NCI-H2107 (cell line): ENCODE measurements at regions not wholly inside any gene's neighbourhood (a gene's known extent, or its start where the extent isn't known, plus 50 kb on each side); places are given as distances from the start of the nearest gene placed in this dataset.
"Not testable (repeated sequence)": the region's sequence is repeated elsewhere in the genome, so short reads cannot be mapped to it uniquely, and the experiment has no call there.

Source experiments
- DNase-seq: peaks from one replicate; lab custom pipeline; 2025; lab: John Stamatoyannopoulos, UW

DNA sequence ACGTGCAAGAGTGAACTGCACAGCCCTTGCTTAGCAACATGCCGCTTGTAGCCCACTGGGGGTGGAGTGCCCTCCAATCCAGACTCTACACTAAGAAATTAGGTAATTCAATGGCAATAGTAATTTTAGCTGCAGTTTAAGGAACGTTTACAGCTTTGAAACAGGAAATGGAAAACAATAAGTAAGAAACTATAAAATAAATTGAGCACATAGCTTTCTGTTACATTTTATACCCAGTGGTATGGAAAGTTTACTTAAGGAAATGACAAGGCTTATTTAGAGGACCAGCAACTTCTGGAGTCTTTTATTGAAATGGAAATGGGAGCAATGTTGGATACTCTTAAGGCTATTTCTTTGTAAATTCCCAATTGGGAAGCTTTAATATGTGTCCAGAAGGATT lies 373.2 kb downstream of the KCNRG start:
- DNase-seq, result no peak

DNA sequence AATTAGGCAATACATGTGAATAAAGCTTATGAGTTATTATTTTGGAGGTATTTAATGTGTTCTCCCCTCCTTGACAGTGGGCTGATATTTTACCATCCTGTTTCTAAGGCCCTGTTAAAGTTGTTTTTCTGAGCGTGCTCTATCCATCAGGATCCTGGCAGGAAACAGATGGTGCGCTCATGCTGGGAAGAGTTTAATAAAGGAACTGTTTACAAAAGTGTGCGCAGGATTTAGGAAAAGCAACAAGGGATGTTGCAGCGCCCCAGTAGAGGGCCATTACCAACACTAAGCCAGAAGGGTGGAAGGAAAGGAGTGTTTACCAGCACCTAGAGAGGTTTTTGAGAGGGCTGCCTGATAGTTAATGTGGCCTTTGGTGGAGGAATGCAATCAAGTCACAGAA lies 374.5 kb downstream of the KCNRG start:
- DNase-seq, result peak; percentile 34

DNA sequence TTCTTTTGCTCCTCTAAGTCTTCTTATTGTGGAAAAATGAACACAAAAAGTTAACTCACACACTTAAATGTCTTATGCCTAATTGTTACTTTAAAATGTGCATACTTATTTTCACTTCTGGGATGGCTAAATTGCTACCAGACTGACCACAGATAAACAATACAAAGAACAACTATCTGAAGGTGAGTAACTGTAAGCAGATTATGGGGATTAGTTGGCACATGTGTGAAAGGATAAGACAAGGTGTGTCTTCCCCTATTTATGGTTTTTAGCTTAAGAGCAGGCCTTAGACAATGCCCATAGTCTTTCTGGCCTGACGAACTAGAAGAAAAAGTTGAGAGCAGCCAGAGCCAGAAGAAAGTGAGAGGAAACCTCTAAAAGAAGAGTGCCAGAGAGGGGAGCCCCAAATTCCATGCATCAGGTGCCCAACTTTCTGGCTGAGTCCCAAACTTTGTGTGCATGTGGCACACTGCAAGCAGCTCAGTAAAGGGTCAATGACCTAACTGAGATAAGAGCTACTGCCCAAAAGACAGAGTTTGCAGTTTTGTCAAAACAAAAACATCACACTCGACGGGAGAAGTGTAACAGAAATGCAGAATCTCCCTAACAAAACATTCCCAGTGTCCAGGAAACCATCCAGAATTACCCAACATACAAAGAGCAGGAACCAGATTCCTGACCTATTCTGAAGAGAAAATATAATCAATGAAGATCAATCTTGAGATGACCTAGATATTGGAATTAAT lies 375.4 kb downstream of the KCNRG start:
- no peak for DNase-seq

DNA sequence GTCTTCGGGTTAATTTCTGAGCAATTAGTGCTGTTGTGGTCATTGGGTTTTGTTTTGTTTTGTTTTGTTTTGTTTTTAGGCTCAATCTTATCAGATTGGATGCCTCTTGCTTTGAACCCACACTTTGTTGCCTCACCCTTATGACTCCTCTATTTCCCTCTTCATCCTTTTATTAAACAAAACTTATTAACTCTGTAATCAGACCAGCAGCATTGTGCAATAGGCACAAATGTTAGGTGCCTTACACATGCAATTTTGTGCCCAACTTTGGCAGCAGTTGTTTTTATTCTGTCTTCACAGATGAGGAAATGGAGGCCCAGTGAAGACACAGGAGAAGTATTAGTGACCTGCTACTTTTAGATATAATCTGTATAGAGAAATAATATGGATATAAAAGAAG lies 377.7 kb downstream of the KCNRG start:
- no peak for DNase-seq

DNA sequence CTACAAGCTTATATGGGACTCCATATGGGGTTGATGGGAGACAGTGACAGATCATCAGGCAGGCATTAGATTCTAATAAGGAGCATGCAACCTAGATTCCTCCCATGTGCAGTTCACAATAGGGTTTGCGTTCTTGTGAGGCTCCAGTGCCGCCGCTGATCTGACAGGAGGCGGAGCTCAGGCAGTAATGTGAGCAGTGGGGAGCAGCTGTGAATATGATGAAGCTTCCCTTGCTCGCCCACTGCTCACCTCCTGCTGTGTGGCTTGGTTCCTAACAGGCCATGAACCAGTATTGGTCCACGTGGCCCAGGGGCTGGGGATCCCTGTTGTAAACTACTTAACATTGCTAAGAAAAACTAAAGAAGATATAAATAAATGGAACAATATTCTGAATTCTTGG lies 378.4 kb downstream of the KCNRG start:
- DNase-seq, result peak; percentile 47

DNA sequence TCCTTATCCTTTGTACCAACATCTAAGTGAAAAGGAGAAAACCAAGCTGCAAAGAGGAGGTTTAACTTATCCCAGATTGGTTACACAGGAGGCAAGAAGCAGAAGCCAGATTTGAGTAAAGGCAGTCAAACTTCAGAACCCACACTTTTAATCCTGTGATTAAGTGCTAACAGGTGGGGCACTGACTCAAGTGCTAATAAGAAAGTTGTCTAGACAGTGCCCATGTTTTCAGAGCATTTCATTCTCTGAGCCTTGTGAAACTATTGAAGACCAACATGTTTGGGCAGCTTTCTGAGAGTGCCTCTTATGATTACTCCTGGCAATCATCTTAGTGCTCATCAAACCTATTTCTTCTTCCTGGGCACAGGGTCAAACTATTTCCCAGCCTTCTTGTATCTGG lies 380.8 kb downstream of the KCNRG start:
- DNase-seq, result no peak

DNA sequence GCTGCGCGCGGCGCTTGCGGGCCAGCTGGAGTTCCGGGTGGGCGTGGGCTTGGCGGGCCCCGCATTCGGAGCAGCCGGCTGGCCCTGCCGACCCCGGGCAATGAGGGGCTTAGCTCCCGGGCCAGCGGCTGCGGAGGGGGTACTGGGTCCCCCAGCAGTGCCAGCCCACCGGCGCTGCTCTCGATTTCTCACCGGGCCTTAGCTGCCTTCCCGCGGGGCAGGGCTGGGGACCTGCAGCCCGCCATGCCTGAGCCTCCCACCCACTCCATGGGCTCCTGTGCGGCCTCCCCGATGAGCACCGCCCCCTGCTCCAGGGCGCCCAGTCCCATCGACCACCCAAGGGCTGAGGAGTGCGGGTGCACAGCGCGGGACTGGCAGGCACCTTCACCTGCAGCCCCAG lies 381.4 kb downstream of the KCNRG start:
- DNase-seq, result not testable (repeated sequence)

DNA sequence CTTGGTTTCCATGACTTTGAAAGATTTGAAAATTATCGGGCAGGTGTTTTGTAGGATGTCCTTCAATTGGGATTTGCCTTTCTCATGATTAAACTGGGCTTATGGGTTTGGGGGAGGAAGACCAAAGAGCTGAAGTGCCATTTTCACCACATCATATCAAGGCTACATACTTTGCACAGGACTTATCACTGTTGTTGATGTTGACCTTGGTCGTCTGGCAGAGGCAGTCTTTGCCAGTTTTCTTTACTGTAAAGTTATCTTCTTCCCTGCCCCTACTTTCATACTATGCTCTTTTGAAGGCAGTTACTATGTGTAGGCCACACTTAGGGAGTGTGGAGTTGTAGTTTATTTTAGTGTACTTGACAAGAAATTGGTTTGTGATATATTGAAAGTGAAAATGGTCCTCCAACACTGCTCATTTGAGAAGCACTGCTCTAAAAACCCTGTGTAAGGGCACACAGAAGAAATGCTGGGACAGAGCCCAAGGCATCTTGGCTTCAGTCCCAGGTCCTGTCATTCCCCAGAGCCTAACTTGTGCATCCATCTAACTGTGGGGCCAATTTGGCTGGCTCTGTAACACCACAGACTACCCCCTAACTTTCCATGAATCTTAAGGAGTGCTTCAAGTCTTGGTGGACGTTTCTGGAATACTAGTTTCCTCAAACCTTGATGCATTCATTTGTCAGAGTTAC lies 384.9 kb downstream of the KCNRG start:
- DNase-seq, result no peak

DNA sequence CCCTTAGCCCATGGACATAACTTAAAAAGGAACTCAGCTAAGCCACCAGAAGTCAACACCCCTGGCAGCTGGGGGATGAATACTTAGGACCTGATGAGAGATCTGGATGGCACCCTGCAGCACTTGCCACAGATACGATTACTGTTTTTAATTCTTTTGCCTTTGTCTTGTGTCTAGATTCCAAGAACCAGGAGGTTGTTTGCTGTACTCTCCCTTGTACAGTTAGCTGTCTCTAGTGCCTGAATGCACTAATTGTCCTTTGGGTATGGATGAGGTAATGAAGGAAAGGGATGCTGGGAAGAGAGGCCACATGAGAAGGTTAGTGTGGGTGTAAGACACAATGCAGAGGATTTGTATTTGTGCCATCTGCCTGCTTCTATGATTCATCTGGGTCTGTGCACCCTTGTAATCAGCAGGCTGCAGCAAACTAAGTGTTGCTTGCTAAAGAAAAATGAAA lies 385.8 kb downstream of the KCNRG start:
- DNase-seq, result no peak

DNA sequence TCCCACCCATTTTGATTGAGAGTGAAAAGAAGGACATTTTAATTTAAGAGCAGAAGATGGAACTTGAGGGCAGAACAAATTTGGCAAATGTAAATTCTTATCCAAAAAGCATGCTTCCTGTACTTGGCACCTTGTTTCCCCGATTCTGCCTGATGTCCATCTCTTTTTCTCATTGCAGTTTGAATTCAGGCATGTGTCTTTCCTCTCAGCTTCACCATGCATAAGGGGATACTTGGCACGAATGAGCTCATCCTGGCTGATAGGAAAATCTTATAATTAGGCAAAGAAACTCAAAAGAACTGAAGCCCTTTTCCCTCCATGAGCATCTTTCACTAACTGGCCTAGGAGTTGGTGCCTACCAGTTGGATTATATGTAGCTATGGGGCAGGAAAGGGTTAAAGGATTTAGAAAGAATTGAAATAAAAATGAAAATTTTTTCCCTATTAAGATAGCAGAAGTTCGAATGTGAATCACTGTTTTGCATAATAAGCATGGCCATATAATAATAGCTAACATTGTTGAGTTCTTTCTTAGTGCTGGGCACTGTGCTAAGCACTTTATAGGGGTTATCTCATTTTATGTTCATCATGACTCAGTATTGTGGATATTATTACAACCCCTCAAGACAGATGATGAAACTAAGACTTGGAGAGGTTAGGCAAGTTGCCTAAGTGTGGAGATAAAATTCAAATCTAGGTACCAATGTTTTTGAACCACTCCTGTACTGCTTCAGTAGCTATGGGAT lies 386.6 kb downstream of the KCNRG start:
- DNase-seq, result no peak

DNA sequence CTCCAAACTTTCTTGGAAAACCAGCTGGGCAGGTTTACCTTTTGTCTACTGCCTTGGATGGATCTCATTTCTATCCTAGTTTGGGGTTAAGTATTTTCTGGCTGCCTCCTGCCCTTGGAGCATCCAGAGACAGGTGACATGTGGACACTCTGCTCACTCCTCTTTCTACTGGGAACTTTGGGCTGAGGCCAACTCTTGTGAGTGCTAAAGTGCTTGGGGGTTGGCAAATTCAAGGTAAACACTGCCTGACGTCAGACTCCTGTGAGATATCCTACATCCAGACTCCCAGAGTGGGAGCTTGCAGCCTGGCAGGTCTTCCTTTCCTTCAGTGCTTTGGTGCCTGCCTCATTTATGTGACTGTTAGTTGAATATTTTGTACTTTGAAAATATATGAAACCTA lies 388.1 kb downstream of the KCNRG start:
- peak; percentile 47 for DNase-seq

DNA sequence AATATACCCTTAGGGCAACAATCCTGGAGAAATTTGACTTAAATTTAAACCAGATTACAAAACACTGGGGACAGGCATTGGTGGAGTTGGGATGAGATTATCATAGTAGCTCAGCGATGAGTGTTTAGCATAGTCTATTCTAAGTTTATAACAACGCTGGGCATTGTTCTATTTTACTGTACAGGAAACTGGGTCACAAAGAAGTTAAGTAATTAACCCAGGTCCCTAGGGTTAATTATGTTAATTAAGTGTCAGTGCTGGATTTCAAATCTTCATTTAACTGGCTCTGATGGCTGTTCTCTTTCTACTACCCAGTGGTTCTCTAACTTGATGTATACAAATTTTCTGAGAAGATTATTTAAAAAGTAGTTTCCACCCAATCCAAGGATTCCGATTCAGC lies 388.9 kb downstream of the KCNRG start:
- DNase-seq, result no peak

DNA sequence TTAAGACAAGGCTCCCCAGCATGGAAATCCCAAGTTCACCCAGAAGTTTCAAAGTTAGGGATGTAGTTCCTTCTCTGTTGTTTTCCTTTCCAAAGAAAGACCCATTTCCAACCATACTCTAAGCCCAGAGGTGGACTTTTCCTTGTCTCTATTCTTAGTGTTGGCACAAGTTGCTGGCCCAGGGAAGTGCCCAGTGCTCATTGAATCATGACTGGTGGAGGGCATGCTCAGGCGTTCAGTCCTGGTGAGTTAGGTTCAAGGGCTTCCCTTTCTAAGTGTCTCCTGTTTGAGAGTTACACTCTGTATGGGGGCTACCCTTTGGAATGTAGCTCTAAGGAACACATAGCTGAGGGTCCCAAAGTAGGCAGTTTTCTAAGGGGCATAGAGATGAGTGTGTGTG lies 389.5 kb downstream of the KCNRG start:
- no peak for DNase-seq

DNA sequence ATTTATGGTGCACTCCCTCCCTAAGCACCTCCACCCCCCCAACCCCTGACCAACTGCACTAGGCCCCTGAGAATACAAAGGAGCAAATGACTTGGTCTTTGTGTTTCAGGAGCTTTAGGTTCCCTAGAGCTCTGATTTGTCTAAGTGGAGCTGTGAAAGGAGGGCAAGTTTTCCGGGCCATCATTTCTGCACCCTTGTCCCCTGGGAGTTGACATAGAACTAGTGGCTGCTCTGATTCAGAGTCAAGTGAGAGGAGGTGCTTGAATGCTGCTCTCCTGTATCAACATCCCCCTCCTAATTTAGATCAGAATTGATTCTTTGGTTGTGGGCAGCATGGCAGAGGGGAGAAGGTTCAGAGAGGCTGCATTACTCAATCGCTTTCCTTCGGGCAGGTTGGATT lies 391.6 kb downstream of the KCNRG start:
- peak; percentile 45 for DNase-seq

DNA sequence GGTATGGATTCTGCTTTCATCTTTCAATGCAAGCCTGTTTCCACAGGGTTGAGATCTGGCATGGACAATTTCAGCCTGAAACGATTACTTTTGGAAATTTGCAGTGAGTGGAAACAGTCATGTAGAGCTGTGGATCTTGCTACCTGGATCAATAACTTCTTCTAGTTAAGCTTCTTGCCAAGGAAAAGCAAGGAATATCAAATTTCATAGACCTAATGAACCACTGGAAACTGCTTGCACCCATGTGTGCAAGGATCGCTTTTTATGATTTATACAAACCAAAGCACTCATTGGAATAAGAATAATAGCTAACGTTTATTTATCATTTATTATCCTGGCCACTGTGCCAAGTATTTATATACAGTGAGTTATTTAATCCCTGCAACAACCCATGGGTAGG lies 392.8 kb downstream of the KCNRG start:
- no peak for DNase-seq

DNA sequence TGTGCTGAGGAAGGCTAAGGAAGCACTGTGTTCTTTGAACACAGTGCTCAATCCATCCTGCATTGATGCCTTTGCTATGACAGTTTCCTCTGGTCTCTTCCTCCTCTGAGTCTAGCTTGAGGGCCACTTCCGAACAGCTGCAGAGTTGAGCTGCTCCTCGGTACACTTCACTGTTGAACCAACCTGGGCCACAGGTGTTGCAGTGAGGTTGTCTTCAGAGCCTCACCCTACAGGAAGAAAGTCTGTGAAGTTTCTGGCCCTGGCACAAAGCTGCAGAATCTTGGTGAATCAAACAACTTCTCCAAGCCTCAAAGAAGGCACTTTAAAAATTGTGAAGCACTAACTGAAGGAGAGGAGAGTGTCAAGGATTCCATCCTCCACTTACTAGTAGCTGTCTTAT lies 394.0 kb downstream of the KCNRG start:
- no peak for DNase-seq

DNA sequence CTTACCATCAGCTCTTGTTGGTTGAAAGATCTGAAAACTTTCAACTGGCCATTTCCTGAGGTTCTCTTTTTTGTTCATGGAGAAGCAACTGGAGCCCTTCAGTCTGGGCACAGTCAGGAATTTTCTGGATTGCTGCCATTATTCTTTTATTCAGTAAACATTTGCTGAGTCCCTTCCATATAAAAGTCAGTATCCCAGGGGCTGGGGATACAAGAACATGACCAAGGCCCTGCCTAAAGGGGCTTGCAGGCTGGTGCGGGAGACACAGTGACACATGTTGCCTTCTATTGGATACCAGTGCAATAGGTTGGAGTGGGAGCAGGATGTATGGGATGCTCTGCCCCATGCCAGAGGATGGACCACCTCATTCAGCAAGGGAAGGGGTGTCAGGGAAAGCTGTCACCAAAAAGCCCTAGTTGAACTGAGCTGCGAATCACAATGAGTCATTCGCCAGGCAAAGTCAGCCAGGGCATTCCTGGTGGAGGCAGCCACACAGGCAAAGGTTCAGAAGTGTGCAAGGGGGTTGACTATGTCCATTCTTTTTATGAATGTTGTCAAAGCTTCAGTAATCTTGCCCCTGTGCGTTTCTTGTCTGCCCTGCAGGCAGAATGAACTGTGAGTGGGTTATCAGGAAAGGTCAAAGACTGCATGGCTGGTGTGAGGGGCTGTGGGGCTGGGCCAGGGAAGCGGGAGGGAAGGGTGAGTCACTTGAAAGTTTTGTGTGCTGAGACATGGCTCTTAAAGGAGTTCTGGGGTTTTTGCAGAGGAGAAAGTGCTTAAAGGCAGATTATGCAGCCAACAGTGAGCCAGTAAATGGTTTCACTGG lies 395.9 kb downstream of the KCNRG start:
- no peak for DNase-seq

DNA sequence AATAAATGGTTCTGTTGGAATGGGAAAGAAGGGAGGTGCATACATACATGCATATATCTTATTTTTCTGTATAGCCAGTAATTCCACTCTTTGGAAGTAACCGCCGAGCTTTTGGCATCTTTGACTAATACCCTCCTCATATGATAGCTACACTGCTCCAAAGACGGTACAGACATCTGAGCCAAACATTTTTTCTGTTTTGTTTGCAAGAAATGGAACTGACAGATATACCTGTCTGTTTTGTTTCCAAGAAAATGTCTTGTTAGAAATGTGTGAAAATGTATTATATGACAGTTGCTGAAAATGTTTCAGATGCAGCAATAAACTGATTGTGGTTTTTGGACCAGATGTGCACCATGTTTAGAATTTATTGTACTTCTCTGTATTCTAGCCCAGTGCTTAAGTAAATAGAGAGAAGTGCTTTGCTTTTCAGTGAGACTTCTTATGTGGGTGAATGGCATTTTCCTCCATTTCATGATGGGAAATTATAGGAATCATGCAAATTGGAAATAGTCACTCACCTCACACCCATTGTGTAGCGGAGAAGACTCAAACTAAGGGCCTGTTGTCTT lies 396.9 kb downstream of the KCNRG start:
- DNase-seq, result no peak

DNA sequence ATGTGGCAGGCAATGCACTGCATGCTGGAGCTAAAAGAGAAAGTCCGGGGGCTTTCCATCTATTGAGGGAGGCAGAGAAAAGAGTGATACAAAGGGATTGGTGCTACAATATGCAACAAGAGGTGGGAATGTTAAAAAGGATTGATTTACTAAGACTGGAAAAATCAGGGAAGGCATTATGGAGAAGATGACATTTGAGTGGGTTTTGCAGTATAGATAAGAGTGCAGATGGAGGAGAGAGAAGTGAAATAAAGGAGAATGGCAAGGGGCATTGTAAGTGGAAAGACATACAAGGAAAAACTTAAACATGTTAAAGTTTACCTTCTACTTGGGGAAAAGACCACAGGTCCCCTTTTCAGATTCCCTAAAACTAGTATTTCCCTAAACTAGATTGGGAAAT lies 399.4 kb downstream of the KCNRG start:
- DNase-seq, result no peak

DNA sequence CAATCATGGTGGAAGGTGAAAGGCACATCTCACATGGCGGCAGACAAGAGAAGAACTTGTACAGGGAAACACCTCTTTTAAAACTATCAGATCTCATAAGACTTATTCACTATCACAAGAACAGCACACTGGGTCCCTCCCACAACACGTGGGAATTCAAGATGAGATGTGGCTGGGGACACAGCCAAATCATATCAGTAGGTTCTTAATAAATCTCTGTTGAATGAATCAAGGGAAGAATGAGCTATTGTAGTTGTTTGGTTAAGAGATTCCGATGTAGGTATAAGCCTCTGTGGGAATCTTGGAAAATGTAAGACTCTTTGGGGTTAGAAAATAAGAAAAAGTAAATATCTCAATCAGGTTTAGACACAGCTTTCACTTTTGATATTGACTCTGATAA lies 400.2 kb downstream of the KCNRG start:
- no peak for DNase-seq

DNA sequence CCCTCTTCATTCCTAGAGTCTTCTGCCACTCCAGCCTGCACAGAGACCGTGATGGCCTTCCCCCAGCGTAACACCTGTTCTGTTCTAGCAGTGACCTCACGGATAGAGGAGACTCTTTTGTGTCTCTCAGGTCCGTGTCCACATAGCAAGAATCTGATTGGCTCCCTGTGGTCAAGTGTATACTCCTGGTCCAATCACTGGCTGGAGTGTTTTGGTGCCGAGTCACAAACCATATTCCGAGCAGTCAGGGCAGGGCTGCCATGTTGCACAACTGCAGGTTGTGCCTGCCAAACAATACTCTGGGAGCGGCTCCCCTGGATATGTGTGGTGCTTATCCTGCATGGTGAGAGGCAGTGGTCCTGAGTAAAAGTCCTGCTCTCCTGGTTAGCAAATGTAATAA lies 402.4 kb downstream of the KCNRG start:
- no peak for DNase-seq

DNA sequence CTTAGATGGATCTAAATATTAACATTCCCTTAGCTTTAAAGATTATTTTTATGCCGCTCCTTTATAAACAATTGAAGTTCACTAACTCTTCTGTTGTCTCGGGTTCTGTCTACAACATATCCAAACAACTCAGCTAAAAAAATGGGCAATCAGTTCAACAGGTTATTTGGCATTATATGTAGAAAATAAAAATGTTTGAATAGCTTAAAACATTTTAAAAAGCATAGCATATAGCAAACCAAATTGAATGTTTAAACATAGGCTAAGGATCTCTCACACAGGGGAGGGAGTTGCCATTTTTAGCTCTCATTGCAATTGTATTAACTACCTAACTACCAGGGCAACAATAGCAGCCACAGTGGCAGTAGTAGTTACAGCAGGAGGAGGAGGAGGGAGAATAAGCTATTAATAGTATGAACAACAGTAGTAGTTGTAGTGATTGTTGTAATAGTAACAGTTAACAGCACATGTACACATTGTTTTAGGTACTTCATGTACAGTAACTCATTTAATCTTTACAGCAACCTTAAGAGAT lies 404.2 kb downstream of the KCNRG start:
- no peak for DNase-seq
